ENCODE measurements at regions not wholly inside any gene's neighbourhood (a gene's known extent, or its start where the extent isn't known, plus 50 kb on each side); places are given as distances from the start of the nearest gene placed in this dataset.

DNA sequence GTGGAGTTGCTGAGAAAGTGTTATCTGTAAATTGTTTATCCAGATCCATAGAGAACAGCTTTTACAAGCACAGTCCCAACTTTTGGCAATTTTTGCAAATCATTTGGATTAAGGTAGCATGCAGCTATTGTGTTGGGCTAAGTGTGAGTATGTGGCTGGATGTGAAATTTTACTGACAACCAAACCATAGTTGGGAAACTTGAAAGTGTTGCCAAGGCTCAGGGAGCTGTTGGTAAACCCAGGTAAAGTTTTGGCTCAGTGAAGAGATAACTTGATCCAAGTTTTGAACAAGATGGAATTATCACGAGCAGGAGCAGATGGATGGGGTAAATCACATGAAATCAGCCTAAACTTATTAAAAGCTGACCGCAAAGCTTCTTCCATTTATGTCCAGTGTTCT lies 90.0 kb upstream of the HES1 start:
- Histone ChIP-seq H4K8ac (ENCODE audit: low read depth, low read length) (no peak overlapping the region), H3K27me3 (ENCODE audit: insufficient read depth, low read length) (no peaks in the 10 kb centered on the region), H3K4me3 (ENCODE audit: low read depth, low read length) (no peak overlapping the region), H3K4ac (ENCODE audit: low read depth, low read length) (no peak overlapping the region), H2BK12ac (ENCODE audit: low read length) (no peak overlapping the region), H4K12ac (ENCODE audit: low read depth, low read length) (no peak overlapping the region), H3K79me1 (ENCODE audit: low read length) (no peaks in the 10 kb centered on the region), H3K79me2 (ENCODE audit: control insufficient read depth, insufficient read depth, low read length, poor library complexity) (no peaks in the 10 kb centered on the region), H3K4me2 (ENCODE audit: low read length) (no peak overlapping the region), H4K91ac (ENCODE audit: low read depth, low read length) (no peak overlapping the region), H2AFZ (ENCODE audit: insufficient read depth, low read length, poor library complexity) (no peak overlapping the region), H3K9ac (ENCODE audit: low read length) (no peak overlapping the region), H3K14ac (ENCODE audit: low read length) (no peak overlapping the region), H3K18ac (ENCODE audit: low read length) (no peak overlapping the region), H2AK5ac (ENCODE audit: low read length) (no peak overlapping the region), H2BK120ac (ENCODE audit: insufficient read depth, low read length, poor library complexity) (no peak overlapping the region), H3K9me3 (ENCODE audit: insufficient read depth, low read depth, low read length) (peaks cover 1% of the 10 kb centered on the region), H3K36me3 (ENCODE audit: control insufficient read depth in 1 of 2, insufficient read depth in 2 of 2, low read length in 2 of 2) (no peaks in the 10 kb centered on the region), H3K27ac (ENCODE audit: low read depth, low read length) (no peak overlapping the region), H3K23ac (ENCODE audit: low read length) (no peak overlapping the region), H3K4me1 (ENCODE audit: control insufficient read depth in 1 of 2, insufficient read depth in 2 of 2, low read length in 2 of 2) (no peaks in the 10 kb centered on the region), H2BK5ac (ENCODE audit: low read depth, low read length, poor library complexity) (no peak overlapping the region)
- no CpG with 5 or more reads among the region's 2 CpGs for WGBS (ENCODE audit: extremely low coverage, insufficient coverage, insufficient read length)
- no peak for DNase-seq

DNA sequence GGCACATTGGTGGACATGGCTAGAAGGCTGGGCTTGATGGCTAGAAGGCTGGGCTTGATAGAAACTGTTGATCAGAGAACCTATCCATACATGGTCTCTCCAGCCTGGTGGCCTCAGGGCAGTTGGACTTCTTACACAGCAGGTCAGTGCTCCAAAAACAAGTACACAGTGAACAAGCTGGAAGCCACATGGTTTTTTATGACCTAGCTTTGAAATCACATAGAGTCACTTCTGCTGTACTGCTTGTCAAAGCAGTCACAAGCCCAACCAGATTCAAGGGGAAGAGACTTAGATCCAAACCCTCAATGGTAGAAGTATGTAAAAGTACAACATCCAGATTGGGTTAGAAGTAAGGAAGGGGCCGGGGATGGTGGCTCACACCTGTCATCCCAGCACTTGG lies 89.4 kb upstream of the HES1 start:
- no peak overlapping the region for H3K4me3 ChIP-seq (ENCODE audit: low read depth, low read length)
- H2BK12ac ChIP-seq (ENCODE audit: low read length) = no peak overlapping the region
- H4K8ac ChIP-seq (ENCODE audit: low read depth, low read length) = no peak overlapping the region
- H3K9me3 ChIP-seq (ENCODE audit: insufficient read depth, low read depth, low read length) = peaks cover 5% of the 10 kb centered on the region
- H3K9ac ChIP-seq (ENCODE audit: low read length) = no peak overlapping the region
- H4K12ac ChIP-seq (ENCODE audit: low read depth, low read length) = no peak overlapping the region
- no peak for DNase-seq
- H2AFZ ChIP-seq (ENCODE audit: insufficient read depth, low read length, poor library complexity) = no peak overlapping the region
- H3K79me2 ChIP-seq (ENCODE audit: control insufficient read depth, insufficient read depth, low read length, poor library complexity) = no peaks in the 10 kb centered on the region
- no peaks in the 10 kb centered on the region for H3K4me1 ChIP-seq (ENCODE audit: control insufficient read depth in 1 of 2, insufficient read depth in 2 of 2, low read length in 2 of 2)
- H3K27ac ChIP-seq (ENCODE audit: low read depth, low read length) = no peak overlapping the region
- peaks cover 2% of the 10 kb centered on the region for H3K27me3 ChIP-seq (ENCODE audit: insufficient read depth, low read length)
- no peak overlapping the region for H3K14ac ChIP-seq (ENCODE audit: low read length)
- no peak overlapping the region for H3K4ac ChIP-seq (ENCODE audit: low read depth, low read length)
- no peaks in the 10 kb centered on the region for H3K36me3 ChIP-seq (ENCODE audit: control insufficient read depth in 1 of 2, insufficient read depth in 2 of 2, low read length in 2 of 2)
- WGBS (ENCODE audit: extremely low coverage, insufficient coverage, insufficient read length) = no CpG with 5 or more reads among the region's 1 CpG
- H2AK5ac ChIP-seq (ENCODE audit: low read length) = no peak overlapping the region
- H3K79me1 ChIP-seq (ENCODE audit: low read length) = no peaks in the 10 kb centered on the region
- no peak overlapping the region for H3K4me2 ChIP-seq (ENCODE audit: low read length)
- no peak overlapping the region for H3K23ac ChIP-seq (ENCODE audit: low read length)
- H2BK120ac ChIP-seq (ENCODE audit: insufficient read depth, low read length, poor library complexity) = no peak overlapping the region
- no peak overlapping the region for H3K18ac ChIP-seq (ENCODE audit: low read length)
- H2BK5ac ChIP-seq (ENCODE audit: low read depth, low read length, poor library complexity) = no peak overlapping the region
- H4K91ac ChIP-seq (ENCODE audit: low read depth, low read length) = no peak overlapping the region

DNA sequence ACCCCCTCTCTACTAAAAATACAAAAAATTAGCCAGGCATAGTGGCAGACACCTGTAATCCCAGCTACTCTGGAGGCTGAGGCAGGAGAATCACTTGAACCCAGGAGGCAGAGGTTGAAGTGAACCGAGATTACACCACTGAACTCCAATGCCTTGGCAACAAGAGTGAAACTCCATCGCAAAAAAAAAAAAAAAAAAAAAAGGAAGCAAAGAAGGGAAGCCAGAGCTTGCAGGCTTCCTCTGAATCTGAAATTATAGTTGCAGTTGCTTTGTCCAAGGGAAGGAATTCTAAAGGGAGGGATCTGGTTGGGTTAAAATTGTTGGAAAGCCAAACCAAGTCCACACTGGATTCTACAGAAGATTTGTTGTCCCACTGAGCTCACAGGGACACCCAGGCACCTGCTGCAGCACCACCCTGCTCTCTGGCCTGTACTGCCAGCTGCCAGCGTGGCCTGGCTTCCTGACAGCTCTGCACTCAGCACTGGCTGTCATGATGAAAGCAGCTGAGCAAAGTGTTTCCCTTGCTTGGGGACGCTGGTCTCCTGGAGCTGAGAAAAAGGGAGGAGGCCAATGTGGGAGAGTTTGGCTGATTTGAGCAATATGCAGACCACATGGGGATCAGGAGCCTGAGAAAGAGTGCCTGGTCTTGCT lies 88.8 kb upstream of the HES1 start:
- Histone ChIP-seq H3K18ac (ENCODE audit: low read length) (no peak overlapping the region), H3K4me3 (ENCODE audit: low read depth, low read length) (no peak overlapping the region), H2BK12ac (ENCODE audit: low read length) (no peak overlapping the region), H3K4ac (ENCODE audit: low read depth, low read length) (no peak overlapping the region), H3K27ac (ENCODE audit: low read depth, low read length) (no peak overlapping the region), H3K9ac (ENCODE audit: low read length) (no peak overlapping the region), H2AK5ac (ENCODE audit: low read length) (no peak overlapping the region), H4K91ac (ENCODE audit: low read depth, low read length) (no peak overlapping the region), H2BK120ac (ENCODE audit: insufficient read depth, low read length, poor library complexity) (no peak overlapping the region), H3K4me2 (ENCODE audit: low read length) (no peak overlapping the region), H3K79me2 (ENCODE audit: control insufficient read depth, insufficient read depth, low read length, poor library complexity) (no peaks in the 10 kb centered on the region), H3K27me3 (ENCODE audit: insufficient read depth, low read length) (peaks cover 2% of the 10 kb centered on the region), H2BK5ac (ENCODE audit: low read depth, low read length, poor library complexity) (no peak overlapping the region), H4K8ac (ENCODE audit: low read depth, low read length) (no peak overlapping the region), H3K14ac (ENCODE audit: low read length) (no peak overlapping the region), H3K36me3 (ENCODE audit: control insufficient read depth in 1 of 2, insufficient read depth in 2 of 2, low read length in 2 of 2) (no peaks in the 10 kb centered on the region), H4K12ac (ENCODE audit: low read depth, low read length) (no peak overlapping the region), H3K9me3 (ENCODE audit: insufficient read depth, low read depth, low read length) (peaks cover 7% of the 10 kb centered on the region), H3K23ac (ENCODE audit: low read length) (no peak overlapping the region), H3K4me1 (ENCODE audit: control insufficient read depth in 1 of 2, insufficient read depth in 2 of 2, low read length in 2 of 2) (no peaks in the 10 kb centered on the region), H3K79me1 (ENCODE audit: low read length) (no peaks in the 10 kb centered on the region), H2AFZ (ENCODE audit: insufficient read depth, low read length, poor library complexity) (no peak overlapping the region)
- no peak for DNase-seq
- no CpG with 5 or more reads among the region's 4 CpGs for WGBS (ENCODE audit: extremely low coverage, insufficient coverage, insufficient read length)

DNA sequence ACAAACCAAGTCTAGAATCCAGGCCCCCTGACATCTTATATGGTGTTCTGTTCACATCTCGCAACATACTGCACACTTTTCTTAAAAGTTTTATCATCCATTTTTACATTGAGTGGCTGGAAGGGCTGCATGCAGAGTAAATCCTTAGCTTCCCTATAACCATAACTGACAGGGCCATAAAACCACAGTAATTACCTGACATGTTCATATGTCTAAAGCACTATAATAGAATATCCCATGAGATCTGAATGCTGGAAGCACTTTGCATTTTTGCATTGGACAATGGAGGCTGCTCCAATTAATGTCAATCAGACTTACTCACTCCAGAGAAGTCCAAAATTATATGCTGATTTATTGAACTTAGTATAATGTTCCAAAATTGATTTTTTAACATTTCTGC lies 86.6 kb upstream of the HES1 start:
- no peak overlapping the region for H4K12ac ChIP-seq (ENCODE audit: low read depth, low read length)
- H4K8ac ChIP-seq (ENCODE audit: low read depth, low read length) = no peak overlapping the region
- H2AK5ac ChIP-seq (ENCODE audit: low read length) = no peak overlapping the region
- H3K4ac ChIP-seq (ENCODE audit: low read depth, low read length) = no peak overlapping the region
- WGBS (ENCODE audit: extremely low coverage, insufficient coverage, insufficient read length) = no CpG with 5 or more reads among the region's 1 CpG
- no peak overlapping the region for H2AFZ ChIP-seq (ENCODE audit: insufficient read depth, low read length, poor library complexity)
- no peaks in the 10 kb centered on the region for H3K36me3 ChIP-seq (ENCODE audit: control insufficient read depth in 1 of 2, insufficient read depth in 2 of 2, low read length in 2 of 2)
- H3K79me1 ChIP-seq (ENCODE audit: low read length) = no peaks in the 10 kb centered on the region
- no peak overlapping the region for H2BK12ac ChIP-seq (ENCODE audit: low read length)
- no peak for DNase-seq
- H3K27ac ChIP-seq (ENCODE audit: low read depth, low read length) = no peak overlapping the region
- no peaks in the 10 kb centered on the region for H3K4me1 ChIP-seq (ENCODE audit: control insufficient read depth in 1 of 2, insufficient read depth in 2 of 2, low read length in 2 of 2)
- H2BK5ac ChIP-seq (ENCODE audit: low read depth, low read length, poor library complexity) = no peak overlapping the region
- no peak overlapping the region for H3K18ac ChIP-seq (ENCODE audit: low read length)
- no peak overlapping the region for H3K4me2 ChIP-seq (ENCODE audit: low read length)
- H3K4me3 ChIP-seq (ENCODE audit: low read depth, low read length) = no peak overlapping the region
- no peak overlapping the region for H3K9ac ChIP-seq (ENCODE audit: low read length)
- no peak overlapping the region for H3K14ac ChIP-seq (ENCODE audit: low read length)
- peaks cover 8% of the 10 kb centered on the region for H3K9me3 ChIP-seq (ENCODE audit: insufficient read depth, low read depth, low read length)
- H3K23ac ChIP-seq (ENCODE audit: low read length) = no peak overlapping the region
- H4K91ac ChIP-seq (ENCODE audit: low read depth, low read length) = no peak overlapping the region
- no peak overlapping the region for H2BK120ac ChIP-seq (ENCODE audit: insufficient read depth, low read length, poor library complexity)
- peaks cover 2% of the 10 kb centered on the region for H3K27me3 ChIP-seq (ENCODE audit: insufficient read depth, low read length)
- H3K79me2 ChIP-seq (ENCODE audit: control insufficient read depth, insufficient read depth, low read length, poor library complexity) = no peaks in the 10 kb centered on the region
